ENCODE measurements at regions not wholly inside any gene's neighbourhood (a gene's known extent, or its start where the extent isn't known, plus 50 kb on each side); places are given as distances from the start of the nearest gene placed in this dataset.

GRCh38 chr6:163706500-163707087 is 292.1 kb downstream of the QKI start:
- no peak for TF ChIP-seq CTCF (IDR thresholded peaks at IDR 0.05)
- TF ChIP-seq POLR2A (IDR thresholded peaks at IDR 0.05), result no peak
- no peak for TF ChIP-seq POLR2AphosphoS5 (IDR thresholded peaks at IDR 0.05)
